ENCODE measurements at regions not wholly inside any gene's neighbourhood (a gene's known extent, or its start where the extent isn't known, plus 50 kb on each side); places are given as distances from the start of the nearest gene placed in this dataset.

GRCh38 chr5:164296603-164297080 is 791.2 kb downstream of the MAT2B start:
- H3K4me3 ChIP-seq (ENCODE audit: low read depth, low read length), result peak overlapping the region; percentile 67
- no peak for TF ChIP-seq CTCF (IDR thresholded peaks at IDR 0.05; ENCODE audit: insufficient read depth, low read length)
- peak; percentile 58 for DNase-seq (ENCODE audit: low read depth)

GRCh38 chr5:164298165-164298564 is 792.7 kb downstream of the MAT2B start:
- no peak for TF ChIP-seq CTCF (IDR thresholded peaks at IDR 0.05; ENCODE audit: insufficient read depth, low read length)
- H3K4me3 ChIP-seq (ENCODE audit: low read depth, low read length), result peak overlapping the region; percentile 67
- DNase-seq (ENCODE audit: low read depth), result no peak

GRCh38 chr5:164300295-164300694 is 794.9 kb downstream of the MAT2B start:
- no peak for TF ChIP-seq CTCF (IDR thresholded peaks at IDR 0.05; ENCODE audit: insufficient read depth, low read length)
- DNase-seq (ENCODE audit: low read depth), result peak; percentile 33
- peak overlapping the region; percentile 27 for H3K4me3 ChIP-seq (ENCODE audit: low read depth, low read length)

- DNase-seq (ENCODE audit: low read depth), result no peak
Measured at GRCh38 chr5:164301136-164301535, 795.7 kb downstream of the MAT2B start.

GRCh38 chr5:164301708-164302107 is 796.3 kb downstream of the MAT2B start:
- H3K4me3 ChIP-seq (ENCODE audit: low read depth, low read length), result no peak overlapping the region
- no peak for DNase-seq (ENCODE audit: low read depth)
- no peak for TF ChIP-seq CTCF (IDR thresholded peaks at IDR 0.05; ENCODE audit: insufficient read depth, low read length)

More at GRCh38 chr5:164301136-164301535, 795.7 kb downstream of the MAT2B start:
- TF ChIP-seq CTCF (IDR thresholded peaks at IDR 0.05; ENCODE audit: insufficient read depth, low read length), result no peak
- H3K4me3 ChIP-seq (ENCODE audit: low read depth, low read length), result no peak overlapping the region

GRCh38 chr5:164302533-164303235 is 797.3 kb downstream of the MAT2B start:
- peak; percentile 47 for DNase-seq (ENCODE audit: low read depth)
- TF ChIP-seq CTCF (IDR thresholded peaks at IDR 0.05; ENCODE audit: insufficient read depth, low read length), result no peak
- H3K4me3 ChIP-seq (ENCODE audit: low read depth, low read length), result no peak overlapping the region
